Stimulated activated CD8-positive, alpha-beta memory T cell treated with anti-CD3 and anti-CD28 coated beads, Interleukin-4, amount 100 ng/mL, for 1 hour (primary cell): ENCODE measurements at regions not wholly inside any gene's neighbourhood (a gene's known extent, or its start where the extent isn't known, plus 50 kb on each side); places are given as distances from the start of the nearest gene placed in this dataset.

ENCODE experiments used
- DNase-seq, 2 donors: peaks; one replicate each; pipeline ENCODE4 v3.0.0-alpha.2; 2020; ENCODE audit warnings: low read depth in 2 of 2, low spot score in 1 of 2

- no peak for DNase-seq
Observed at GRCh38 chr17:77906377-77906871, 52.1 kb upstream of the TNRC6C start.

DNA sequence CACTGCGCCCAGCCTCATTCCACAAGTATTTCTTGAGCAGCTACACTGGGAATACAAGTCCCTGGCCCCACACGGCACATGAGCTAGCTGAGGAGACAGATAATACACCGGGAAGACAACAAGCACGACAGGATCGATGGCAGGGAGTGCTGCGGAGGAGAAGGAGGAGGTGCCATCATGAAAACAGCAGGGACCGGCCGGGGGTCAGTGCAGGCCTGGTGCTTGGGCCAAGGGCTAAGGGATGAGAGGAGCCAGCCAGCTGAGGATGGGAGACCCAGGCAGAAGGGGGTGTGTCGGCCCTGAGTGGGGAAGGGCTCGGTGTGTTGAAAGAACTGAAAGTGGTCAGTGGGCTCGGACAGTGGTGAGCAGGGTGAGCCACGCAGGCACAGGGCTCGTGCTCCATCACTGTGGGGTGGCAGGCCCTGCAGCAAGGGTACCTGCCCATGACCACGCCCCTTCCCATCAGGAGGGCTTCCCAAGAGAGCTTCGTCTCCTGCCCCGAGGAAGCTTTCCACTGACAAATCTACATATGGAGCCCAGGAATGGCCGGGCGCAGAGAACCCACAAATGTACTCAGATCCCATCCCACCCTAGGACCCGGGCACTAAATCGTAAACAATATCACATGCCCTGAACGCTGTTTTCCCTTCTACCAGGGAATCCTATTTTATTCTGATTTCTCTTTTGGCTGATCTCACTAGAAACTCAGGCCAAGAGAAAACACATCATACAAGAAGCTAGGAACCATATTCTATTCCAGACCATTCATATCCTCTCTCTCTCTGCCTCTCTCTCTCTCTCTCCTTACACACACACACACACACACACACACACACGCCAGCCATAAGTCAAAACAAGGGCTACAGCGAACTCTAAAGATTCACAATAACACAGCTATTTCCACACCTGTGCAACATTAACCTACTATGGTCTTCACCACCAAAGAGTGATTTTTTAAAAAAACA is 50.7 kb upstream of the TNRC6C start:
- DNase-seq: no peak

DNA sequence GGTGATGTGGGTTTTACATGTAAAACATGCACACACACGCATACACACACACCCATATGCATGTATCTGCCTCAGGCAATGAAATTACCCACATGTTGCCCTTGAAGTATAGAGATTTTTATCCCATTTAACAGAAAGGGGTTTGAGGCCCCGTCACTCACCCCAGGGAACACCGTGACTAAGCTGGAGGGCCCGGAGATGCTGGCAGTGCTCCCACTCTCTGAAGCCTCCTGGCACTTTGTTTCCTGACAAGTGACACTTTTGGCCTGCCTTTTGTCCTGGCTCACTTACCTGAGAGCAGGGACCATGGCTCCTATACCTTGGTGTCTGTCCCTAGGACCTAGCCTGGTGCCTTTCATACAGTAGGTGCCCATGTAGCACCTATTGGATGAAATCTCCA is 50.0 kb upstream of the TNRC6C start:
- no peak for DNase-seq
